ENCODE measurements at regions not wholly inside any gene's neighbourhood (a gene's known extent, or its start where the extent isn't known, plus 50 kb on each side); places are given as distances from the start of the nearest gene placed in this dataset.

DNA sequence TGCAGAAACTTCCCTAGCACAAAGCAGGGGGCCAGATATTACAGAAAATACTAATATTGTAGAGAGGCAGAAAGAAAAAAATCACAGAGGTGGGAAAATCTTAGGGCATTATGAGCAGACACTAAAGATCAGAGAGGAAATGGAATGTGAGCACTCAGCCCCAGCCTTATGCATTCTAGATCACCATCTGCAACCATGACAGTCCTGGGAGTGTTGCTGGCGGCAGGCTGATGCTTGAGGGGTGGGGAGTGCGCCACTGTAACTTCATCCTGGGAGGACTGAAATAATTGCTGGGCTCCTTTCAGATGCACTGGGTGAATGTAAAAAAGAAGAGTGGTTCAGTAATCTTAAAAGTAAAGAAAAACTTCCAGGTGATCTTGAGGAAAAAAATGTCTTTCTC is 427.6 kb upstream of the SEMA6D start:
- no peak for TF ChIP-seq RNF2 (IDR thresholded peaks at IDR 0.05; ENCODE audit: borderline replicate concordance, low read depth, low read length, missing control alignments, poor library complexity, severe bottlenecking)
- TF ChIP-seq TAF1 (IDR thresholded peaks at IDR 0.05; ENCODE audit: low read depth, low read length): no peak
- TF ChIP-seq, protein P1, sequence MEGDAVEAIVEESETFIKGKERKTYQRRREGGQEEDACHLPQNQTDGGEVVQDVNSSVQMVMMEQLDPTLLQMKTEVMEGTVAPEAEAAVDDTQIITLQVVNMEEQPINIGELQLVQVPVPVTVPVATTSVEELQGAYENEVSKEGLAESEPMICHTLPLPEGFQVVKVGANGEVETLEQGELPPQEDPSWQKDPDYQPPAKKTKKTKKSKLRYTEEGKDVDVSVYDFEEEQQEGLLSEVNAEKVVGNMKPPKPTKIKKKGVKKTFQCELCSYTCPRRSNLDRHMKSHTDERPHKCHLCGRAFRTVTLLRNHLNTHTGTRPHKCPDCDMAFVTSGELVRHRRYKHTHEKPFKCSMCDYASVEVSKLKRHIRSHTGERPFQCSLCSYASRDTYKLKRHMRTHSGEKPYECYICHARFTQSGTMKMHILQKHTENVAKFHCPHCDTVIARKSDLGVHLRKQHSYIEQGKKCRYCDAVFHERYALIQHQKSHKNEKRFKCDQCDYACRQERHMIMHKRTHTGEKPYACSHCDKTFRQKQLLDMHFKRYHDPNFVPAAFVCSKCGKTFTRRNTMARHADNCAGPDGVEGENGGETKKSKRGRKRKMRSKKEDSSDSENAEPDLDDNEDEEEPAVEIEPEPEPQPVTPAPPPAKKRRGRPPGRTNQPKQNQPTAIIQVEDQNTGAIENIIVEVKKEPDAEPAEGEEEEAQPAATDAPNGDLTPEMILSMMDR (IDR thresholded peaks at IDR 0.05; ENCODE audit: control extremely low read depth in 1 of 3, insufficient read depth in 1 of 3, low read depth in 1 of 3, low read length in 3 of 3): no peak

Data from H1 (cell line).